GM10266 (cell line): ENCODE measurements at regions not wholly inside any gene's neighbourhood (a gene's known extent, or its start where the extent isn't known, plus 50 kb on each side); places are given as distances from the start of the nearest gene placed in this dataset.

ENCODE experiments used
- DNase-seq: peaks from one replicate; pipeline ENCODE4 v3.0.0; 2012; ENCODE audit errors: extremely low spot score
- CTCF ChIP-seq: IDR thresholded peaks from 2 replicates; pipeline ENCODE4 v1.5.1; 2012; ENCODE audit warnings: mild to moderate bottlenecking, low read depth; ENCODE audit not compliant: control insufficient read depth, insufficient read depth; ENCODE audit errors: missing control alignments

GRCh38 chr20:51894201-51894600 is 91.9 kb upstream of the SALL4 start:
- DNase-seq, result no peak
- TF ChIP-seq CTCF, result no peak

- TF ChIP-seq CTCF, result no peak
- DNase-seq, result no peak
Measured at GRCh38 chr20:51893723-51894122, 91.4 kb upstream of the SALL4 start.

- no peak for TF ChIP-seq CTCF
- DNase-seq, result no peak
Measured at GRCh38 chr20:51890003-51890402, 87.7 kb upstream of the SALL4 start.

GRCh38 chr20:51889466-51889865 is 87.1 kb upstream of the SALL4 start:
- no peak for DNase-seq
- no peak for TF ChIP-seq CTCF

GRCh38 chr20:51888291-51888690 is 86.0 kb upstream of the SALL4 start:
- DNase-seq, result no peak
- no peak for TF ChIP-seq CTCF

GRCh38 chr20:51886891-51887608 is 84.7 kb upstream of the SALL4 start:
- TF ChIP-seq CTCF, result no peak

GRCh38 chr20:51886341-51886740 is 84.0 kb upstream of the SALL4 start:
- TF ChIP-seq CTCF, result no peak
- DNase-seq, result no peak

More at GRCh38 chr20:51886891-51887608, 84.7 kb upstream of the SALL4 start:
- no peak for DNase-seq
